ENCODE measurements at regions not wholly inside any gene's neighbourhood (a gene's known extent, or its start where the extent isn't known, plus 50 kb on each side); places are given as distances from the start of the nearest gene placed in this dataset.

GRCh38 chr2:236335696-236336574 lies 71.7 kb upstream of the ASB18 start:
- DNase-seq (ENCODE audit: low read depth, low spot score) (no peak), ATAC-seq (no peak), FAIRE-seq (no peak)
- Histone ChIP-seq H3K36me3 (ENCODE audit: control insufficient read depth in 2 of 2, insufficient read depth in 2 of 2, low read length in 1 of 2) (no peaks in the 10 kb centered on the region), H2AFZ (ENCODE audit: control insufficient read depth, low read depth, low read length) (no peak overlapping the region), H3K79me2 (ENCODE audit: control insufficient read depth, insufficient read depth, low read length) (no peaks in the 10 kb centered on the region), H4K20me1 (ENCODE audit: control insufficient read depth, insufficient read depth) (no peaks in the 10 kb centered on the region), H3K4me1 (ENCODE audit: control insufficient read depth, insufficient read depth, low read length) (no peaks in the 10 kb centered on the region), H3K27ac (ENCODE audit: control insufficient read depth, insufficient read depth) (no peak overlapping the region), H3K4me3 (no peak overlapping the region), H3K4me2 (ENCODE audit: control insufficient read depth, insufficient read depth) (no peak overlapping the region), H3K9ac (ENCODE audit: control insufficient read depth, insufficient read depth, low read length) (no peak overlapping the region), H3K27me3 (replicated peaks in 1 of 2; ENCODE audit: control insufficient read depth in 2 of 2, insufficient read depth in 2 of 2, low read length in 1 of 2) (peaks cover 0 to 5% of the 10 kb centered on the region in 2 experiments; a peak in 2 of 4 replicates), H3K9me3 (replicated peaks; ENCODE audit: control insufficient read depth, insufficient read depth, low read length) (no peaks in the 10 kb centered on the region)
- SMC1A ChIA-PET (ENCODE audit: uncharacterized antibody, unreplicated experiment) = interaction anchor here (1.7 kb wide), 1 partner anchor 18 kb away, joined by 3 read pairs; no protein-coding TSS in a partner anchor
- WGBS (ENCODE audit: insufficient coverage, insufficient replicate concordance, low lambda C conversion rate, missing lambda C conversion rate) = 39% methylated on average over 19 of the region's 19 CpGs
- BruUV-seq (replicated peaks) = no TSS peak
- RAD21 ChIA-PET (ENCODE audit: unreplicated experiment) = no interaction called here
- POLR2A ChIA-PET = no interaction called here
- intact Hi-C loops (cut with micrococcal nuclease; ENCODE audit: unreplicated experiment) (no loop called here), in situ Hi-C loops (cut with MboI) (no loop called here)
- CTCF ChIA-PET = interaction anchor here (0.6 kb wide), 1 partner anchor 25 kb away, joined by 3 read pairs; no protein-coding TSS in a partner anchor
- TF ChIP-seq NBN (IDR thresholded peaks at IDR 0.05) = no peak
- 0 out of 4 replicates have a peak, but pooled peaks of 1 of the 2 experiments have one; percentile 19 for TF ChIP-seq BHLHE40 (IDR thresholded peaks at IDR 0.05; ENCODE audit: borderline replicate concordance in 1 of 2, low read depth in 2 of 2, low read length in 1 of 2)

- intact Hi-C loops (cut with micrococcal nuclease; ENCODE audit: unreplicated experiment) = no loop called here
- no peak for FAIRE-seq
- no TSS peak for BruUV-seq (replicated peaks)
- DNase-seq (ENCODE audit: low read depth, low spot score) = no peak
- Histone ChIP-seq H3K4me1 (ENCODE audit: control insufficient read depth, insufficient read depth, low read length) (no peaks in the 10 kb centered on the region), H4K20me1 (ENCODE audit: control insufficient read depth, insufficient read depth) (no peaks in the 10 kb centered on the region), H3K36me3 (ENCODE audit: control insufficient read depth in 2 of 2, insufficient read depth in 2 of 2, low read length in 1 of 2) (no peaks in the 10 kb centered on the region), H2AFZ (ENCODE audit: control insufficient read depth, low read depth, low read length) (no peak overlapping the region), H3K9me3 (replicated peaks; ENCODE audit: control insufficient read depth, insufficient read depth, low read length) (no peaks in the 10 kb centered on the region), H3K27me3 (replicated peaks in 1 of 2; ENCODE audit: control insufficient read depth in 2 of 2, insufficient read depth in 2 of 2, low read length in 1 of 2) (peaks cover 0 to 5% of the 10 kb centered on the region in 2 experiments; a peak in 2 of 4 replicates), H3K4me2 (ENCODE audit: control insufficient read depth, insufficient read depth) (no peak overlapping the region), H3K4me3 (no peak overlapping the region), H3K9ac (ENCODE audit: control insufficient read depth, insufficient read depth, low read length) (no peak overlapping the region), H3K79me2 (ENCODE audit: control insufficient read depth, insufficient read depth, low read length) (no peaks in the 10 kb centered on the region), H3K27ac (ENCODE audit: control insufficient read depth, insufficient read depth) (no peak overlapping the region)
- ChIA-PET POLR2A (interaction anchor here (0.6 kb wide), 2 partner anchors 16 to 753 kb away, joined by 3 to 6 read pairs; no protein-coding TSS in a partner anchor), SMC1A (ENCODE audit: uncharacterized antibody, unreplicated experiment) (interaction anchor here (0.5 to 1.7 kb wide), 2 partner anchors 17 to 234 kb away, joined by 3 read pairs; no protein-coding TSS in a partner anchor), CTCF (no interaction called here), RAD21 (ENCODE audit: unreplicated experiment) (no interaction called here)
- in situ Hi-C loops (cut with MboI) = no loop called here
- 30% methylated on average over 30 of the region's 30 CpGs for WGBS (ENCODE audit: insufficient coverage, insufficient replicate concordance, low lambda C conversion rate, missing lambda C conversion rate)
- ATAC-seq = no peak
- TF ChIP-seq ATF7 (IDR thresholded peaks at IDR 0.05; ENCODE audit: low read depth) = no peak
- no peak for TF ChIP-seq NRF1 (conservative IDR thresholded peaks at IDR 0.05; ENCODE audit: low read depth, low read length)
- TF ChIP-seq POLR2A (IDR thresholded peaks at IDR 0.05; ENCODE audit: low read depth, low read length) = no peak
- TF ChIP-seq RUNX3 (IDR thresholded peaks at IDR 0.05; ENCODE audit: low read length) = no peak
- no peak for TF ChIP-seq SRF (IDR thresholded peaks at IDR 0.05; ENCODE audit: low read depth in 2 of 2, low read length in 2 of 2)
- no peak for TF ChIP-seq MXI1 (IDR thresholded peaks at IDR 0.05; ENCODE audit: low read depth, low read length)
- no peak for TF ChIP-seq NBN (IDR thresholded peaks at IDR 0.05)
- TF ChIP-seq EED (IDR thresholded peaks at IDR 0.05; ENCODE audit: low read depth) = no peak
- TF ChIP-seq SMAD1 (IDR thresholded peaks at IDR 0.05; ENCODE audit: low read depth, partially characterized antibody) = no peak
- TF ChIP-seq IRF4 (IDR thresholded peaks at IDR 0.05; ENCODE audit: low read depth, low read length) = no peak
- TF ChIP-seq REST (IDR thresholded peaks at IDR 0.05; ENCODE audit: low read depth, low read length) = no peak
- no peak for TF ChIP-seq BHLHE40 (IDR thresholded peaks at IDR 0.05; ENCODE audit: borderline replicate concordance in 1 of 2, low read depth in 2 of 2, low read length in 1 of 2)
Measured at GRCh38 chr2:236336575-236337464, 72.6 kb upstream of the ASB18 start.
